HG02642 (cell line): ENCODE measurements at regions not wholly inside any gene's neighbourhood (a gene's known extent, or its start where the extent isn't known, plus 50 kb on each side); places are given as distances from the start of the nearest gene placed in this dataset.
"Not testable (repeated sequence)": the region's sequence is repeated elsewhere in the genome, so short reads cannot be mapped to it uniquely, and the experiment has no call there.

ENCODE experiments used
- ATAC-seq: cut with Tn5 transposase; IDR thresholded peaks from one replicate; pipeline ENCODE4 v1.9.1; 2021; ENCODE audit warnings: mild to moderate bottlenecking; ENCODE audit not compliant: unreplicated experiment, poor library complexity

DNA sequence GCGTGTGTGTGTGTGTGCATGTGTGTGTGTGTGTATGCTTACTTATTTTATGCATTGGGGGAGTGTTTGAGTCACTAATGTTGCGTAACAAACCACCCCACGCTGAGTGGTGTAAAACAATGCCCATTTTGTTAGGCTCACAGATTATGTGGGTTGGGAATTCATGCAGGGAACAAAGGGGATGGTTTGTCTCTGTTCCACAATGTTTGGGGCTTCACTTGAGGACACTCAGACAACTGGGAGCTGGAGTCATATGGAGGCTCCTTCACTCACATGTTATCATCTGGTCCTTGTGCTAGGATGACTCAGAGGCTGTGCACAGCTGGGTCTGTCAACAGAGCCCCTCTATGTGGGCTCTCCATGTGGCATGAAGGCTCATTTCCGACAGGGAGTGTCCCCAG, 51.3 kb upstream of the LARGE1 start:
- no peak for ATAC-seq

DNA sequence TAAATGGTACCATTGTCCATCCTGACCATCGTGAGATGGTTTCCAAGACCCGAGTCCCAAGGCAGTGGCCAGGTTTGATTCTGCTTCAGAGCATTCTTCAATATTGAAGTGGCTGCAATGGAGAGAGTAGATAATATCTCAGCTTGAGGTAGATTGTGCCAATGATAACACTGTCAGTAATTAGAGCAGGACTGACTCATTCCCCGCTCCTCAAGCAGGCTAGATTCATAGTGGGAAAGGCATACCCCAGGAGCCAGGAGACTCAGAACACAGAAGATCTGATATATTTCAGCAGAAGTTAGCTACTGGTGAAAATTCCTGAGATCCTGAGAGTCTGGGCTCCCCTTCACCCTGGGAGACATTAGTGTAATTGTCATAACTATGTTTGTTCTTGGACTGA, 55.6 kb upstream of the LARGE1 start:
- ATAC-seq: no peak

- no peak for ATAC-seq
Observed at GRCh38 chr22:33983558-33983957, 63.3 kb upstream of the LARGE1 start.

- ATAC-seq: no peak
Observed at GRCh38 chr22:33984211-33984610, 63.9 kb upstream of the LARGE1 start.

GRCh38 chr22:33984656-33985285, 64.5 kb upstream of the LARGE1 start:
- no peak for ATAC-seq

DNA sequence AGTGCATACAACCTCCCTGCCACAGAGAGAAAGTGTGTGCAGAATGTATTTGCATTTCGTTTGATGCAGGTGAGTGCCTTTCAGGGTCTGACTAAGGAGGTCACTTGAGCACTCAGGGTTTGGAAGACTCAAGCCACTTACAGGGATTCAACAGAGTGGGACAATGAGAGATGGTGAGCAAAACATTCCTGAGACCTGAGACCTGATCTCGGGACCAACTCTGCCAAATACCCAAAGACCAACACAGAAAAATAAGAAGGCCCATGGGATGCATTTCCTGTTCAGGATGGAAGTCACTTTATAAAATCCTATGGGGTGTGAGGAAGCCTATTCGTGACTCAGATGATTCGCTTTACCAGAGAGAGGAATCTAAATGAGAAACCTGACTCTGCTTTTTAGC, 65.2 kb upstream of the LARGE1 start:
- no peak for ATAC-seq

- no peak for ATAC-seq
Observed at GRCh38 chr22:33986167-33986771, 66.0 kb upstream of the LARGE1 start.

DNA sequence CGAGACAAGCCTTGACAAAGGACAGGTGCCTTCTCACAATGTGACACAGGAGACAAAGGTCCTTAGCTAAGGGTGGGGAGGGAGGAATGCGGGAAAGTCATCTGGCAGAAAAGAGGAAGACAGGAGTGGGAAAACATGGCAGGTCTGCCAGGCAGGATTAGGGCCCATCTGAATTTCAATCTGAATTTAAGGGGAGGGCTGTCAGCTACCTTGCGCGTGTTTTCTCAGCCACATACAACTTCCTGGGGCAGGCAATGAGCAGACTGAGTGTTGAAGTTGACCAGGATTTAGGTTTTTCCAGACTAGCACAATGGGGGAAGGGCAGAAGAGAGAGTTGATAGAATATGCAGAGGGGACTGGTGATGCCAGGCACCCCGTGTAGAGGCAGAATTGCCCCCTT, 66.7 kb upstream of the LARGE1 start:
- no peak for ATAC-seq

GRCh38 chr22:33989263-33989662, 69.0 kb upstream of the LARGE1 start:
- ATAC-seq: not testable (repeated sequence)

- no peak for ATAC-seq
Observed at GRCh38 chr22:33991620-33992019, 71.3 kb upstream of the LARGE1 start.

DNA sequence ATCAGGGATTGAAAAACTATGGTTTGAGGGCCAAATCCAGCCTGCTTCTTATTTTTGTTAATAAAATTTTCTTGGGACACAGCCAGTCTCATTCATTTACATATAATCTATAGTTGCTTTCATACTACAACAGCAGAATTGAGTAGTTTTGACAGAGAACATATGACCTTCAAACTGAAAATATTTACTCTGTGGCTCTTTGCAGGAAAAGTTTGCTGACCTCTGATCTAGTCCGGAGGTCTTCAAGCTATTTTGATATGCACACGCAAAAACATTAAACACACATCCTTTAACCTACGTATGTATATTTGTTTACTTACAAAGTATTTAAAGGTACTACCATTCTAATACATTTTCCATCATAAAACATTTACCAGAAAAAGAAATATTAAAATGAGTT, 76.5 kb upstream of the LARGE1 start:
- ATAC-seq: no peak

- ATAC-seq: no peak
Observed at GRCh38 chr22:34000879-34001526, 80.7 kb upstream of the LARGE1 start.

DNA sequence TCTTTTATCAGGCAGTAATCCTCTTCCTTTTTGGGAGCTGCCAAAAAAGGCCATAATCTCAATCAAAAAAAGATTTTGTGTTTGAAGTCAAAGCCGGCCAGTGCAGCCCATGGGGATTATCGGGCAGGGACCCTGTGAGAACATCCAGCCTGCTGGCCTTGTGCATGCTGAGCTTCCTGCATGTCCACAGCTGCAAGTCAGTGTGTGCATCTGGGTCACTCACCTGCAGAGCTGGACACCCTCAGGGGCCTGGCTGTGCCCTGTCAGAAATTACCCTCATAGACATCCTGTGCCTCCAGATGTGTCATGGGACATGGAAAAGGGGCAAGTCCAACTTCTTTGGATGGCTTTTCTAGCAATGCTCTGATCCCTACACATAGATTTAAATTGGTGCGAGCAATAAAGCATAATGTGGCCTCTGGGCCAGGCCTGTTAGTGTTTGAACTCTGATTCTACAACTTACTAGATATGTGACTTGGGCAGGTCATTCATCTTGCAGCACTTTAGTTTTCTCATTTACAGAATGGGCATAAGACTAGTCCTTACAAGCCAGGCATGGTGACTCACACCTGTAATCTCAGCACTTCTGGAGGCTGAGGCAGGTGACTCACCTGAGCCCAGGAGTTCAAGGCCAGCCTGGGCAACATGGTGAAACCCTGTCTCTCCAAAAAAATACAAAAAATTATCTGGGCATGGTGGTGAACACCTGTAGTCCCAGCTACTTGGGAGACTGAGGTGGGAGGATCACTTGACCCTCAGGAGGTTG, 81.6 kb upstream of the LARGE1 start:
- no peak for ATAC-seq

DNA sequence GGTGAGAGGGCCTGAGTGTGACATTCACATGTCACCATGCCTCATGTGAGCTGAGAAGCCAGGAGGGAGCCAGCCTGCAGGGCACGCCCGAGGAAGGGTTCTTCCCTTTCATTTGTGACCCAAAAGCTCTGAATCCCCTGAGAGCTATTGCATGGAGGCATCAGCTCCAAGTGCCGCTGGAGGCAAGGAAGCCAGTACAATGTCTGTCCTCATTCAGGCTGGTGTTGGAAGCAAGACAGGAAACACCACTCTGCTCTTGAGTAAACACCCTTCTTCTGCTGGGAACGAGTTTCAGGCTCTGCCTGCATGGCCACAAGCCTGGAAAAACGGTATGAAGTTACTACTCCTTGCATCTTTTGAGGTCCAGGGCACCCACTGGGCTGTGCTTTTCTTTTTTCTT, 83.8 kb upstream of the LARGE1 start:
- no peak for ATAC-seq

- no peak for ATAC-seq
Observed at GRCh38 chr22:34010259-34010658, 90.0 kb upstream of the LARGE1 start.

DNA sequence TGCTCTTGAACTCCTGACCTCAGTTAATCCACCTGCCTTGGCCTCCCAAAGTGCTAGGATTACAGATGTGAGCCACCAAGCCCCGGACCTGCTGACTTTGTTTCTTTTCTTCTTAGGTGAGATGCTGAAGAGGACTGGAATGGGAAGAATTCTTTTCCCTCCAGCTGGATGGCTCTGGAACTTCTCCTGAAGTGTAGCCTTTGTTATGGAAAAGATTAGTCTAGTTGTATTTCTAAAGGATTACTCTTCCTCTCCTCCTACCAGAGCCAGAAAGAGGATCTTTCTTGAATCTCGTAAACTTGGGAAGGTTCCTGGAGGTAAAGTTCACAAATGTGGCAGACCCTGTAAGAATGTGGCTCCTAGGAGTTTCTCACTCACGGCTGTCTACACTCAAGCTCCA, 95.4 kb upstream of the LARGE1 start:
- no peak for ATAC-seq

DNA sequence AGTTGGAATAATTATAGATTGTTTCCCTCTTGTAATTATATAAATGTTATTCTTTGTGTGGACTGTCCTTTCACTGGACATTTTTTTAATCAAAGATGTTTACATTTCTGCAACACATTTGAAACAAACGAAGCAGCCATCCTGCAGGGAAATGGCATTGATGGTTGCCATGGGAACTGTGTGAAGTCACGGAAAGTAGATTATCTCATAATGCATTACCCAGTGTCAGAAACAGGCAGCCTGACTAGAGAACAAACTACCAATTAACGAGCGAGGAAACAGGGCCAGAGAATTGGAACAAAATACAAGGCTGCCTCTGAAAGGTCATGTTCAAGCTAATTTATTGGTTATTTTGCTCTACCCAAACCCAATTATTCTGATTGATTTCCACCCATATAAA, 96.9 kb upstream of the LARGE1 start:
- no peak for ATAC-seq

DNA sequence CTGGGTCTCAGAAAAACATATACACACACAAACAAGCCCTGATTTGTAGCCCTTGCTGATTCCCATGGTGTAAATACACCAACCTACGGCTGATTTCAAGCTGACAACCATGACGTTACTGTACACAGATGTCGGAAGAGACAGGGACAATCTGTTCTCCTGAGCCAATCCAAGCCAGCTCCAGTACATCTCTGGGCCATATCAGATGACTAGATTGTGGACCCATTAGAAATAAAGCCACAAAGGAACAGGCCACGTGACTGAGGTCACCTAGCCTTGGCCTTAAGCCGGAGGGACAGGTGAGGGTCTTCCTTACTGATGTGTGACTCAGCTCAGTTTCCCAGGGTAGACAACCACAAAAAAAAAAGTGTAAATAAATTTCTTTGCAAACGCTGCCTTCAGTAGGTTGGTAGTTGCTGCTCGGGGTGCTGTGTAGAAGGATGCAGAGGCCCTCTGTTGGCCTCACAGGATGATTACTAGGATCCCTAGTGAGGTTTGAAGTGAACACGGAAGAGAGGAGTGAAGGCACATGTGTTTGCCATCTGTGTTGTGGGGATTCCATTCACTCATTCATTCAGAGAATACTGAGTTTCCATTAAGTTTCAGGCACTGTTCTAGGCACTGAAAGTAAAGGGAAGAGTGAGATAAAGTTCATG, 99.0 kb upstream of the LARGE1 start:
- no peak for ATAC-seq

GRCh38 chr22:34035209-34035608, 114.9 kb upstream of the LARGE1 start:
- no peak for ATAC-seq

DNA sequence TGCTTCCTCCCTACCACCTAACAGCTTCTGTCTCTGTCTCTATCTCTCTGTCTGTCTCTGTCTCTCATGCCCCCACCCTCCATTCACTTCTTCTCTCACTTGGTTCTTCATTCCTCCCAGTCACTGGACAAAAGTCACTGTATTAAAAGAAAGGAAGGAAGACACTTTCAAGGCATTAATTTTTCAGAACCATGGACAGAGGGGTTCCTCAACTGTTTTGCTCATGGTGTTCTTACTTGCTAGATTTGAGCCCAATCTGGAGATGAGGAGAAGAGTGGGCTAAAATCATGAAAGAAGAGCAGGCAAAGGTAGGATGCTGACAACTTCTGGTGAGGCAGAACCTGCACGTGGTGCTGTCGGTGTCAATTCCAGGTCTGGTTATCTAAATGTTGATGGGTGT, 116.7 kb upstream of the LARGE1 start:
- ATAC-seq: no peak
